ENCODE measurements at regions not wholly inside any gene's neighbourhood (a gene's known extent, or its start where the extent isn't known, plus 50 kb on each side); places are given as distances from the start of the nearest gene placed in this dataset.

- Histone ChIP-seq H4K20me1 (ENCODE audit: insufficient read depth) (no peaks in the 10 kb centered on the region), H3K4me2 (ENCODE audit: low read length) (no peak overlapping the region), H3K9me3 (ENCODE audit: low read length) (no peaks in the 10 kb centered on the region), H3K36me3 (ENCODE audit: insufficient read depth, low read length) (no peaks in the 10 kb centered on the region), H3K4me3 (ENCODE audit: low read length) (no peak overlapping the region), H3K27ac (ENCODE audit: low read length) (no peak overlapping the region), H3K27me3 (ENCODE audit: insufficient read depth, low read depth, low read length) (no peaks in the 10 kb centered on the region), H3K79me2 (replicated peaks; ENCODE audit: insufficient read depth, low read length) (no peaks in the 10 kb centered on the region), H2AFZ (ENCODE audit: low read depth, low read length) (no peak overlapping the region), H3K9me2 (ENCODE audit: insufficient read depth, low read length) (no peaks in the 10 kb centered on the region), H3K9ac (ENCODE audit: low read length) (no peak overlapping the region), H3F3A (ENCODE audit: insufficient read depth, low read length, poor library complexity, severe bottlenecking) (no peaks in the 10 kb centered on the region)
- no peak for TF ChIP-seq TAF1 (IDR thresholded peaks at IDR 0.05; ENCODE audit: low read depth)
- no peak for TF ChIP-seq EP300 (conservative IDR thresholded peaks at IDR 0.05; ENCODE audit: poor library complexity, severe bottlenecking)
- TF ChIP-seq RAD21 (conservative IDR thresholded peaks at IDR 0.05) = no peak
- TF ChIP-seq MXI1 (conservative IDR thresholded peaks at IDR 0.05; ENCODE audit: poor library complexity, severe bottlenecking) = no peak
- TF ChIP-seq, protein P1, sequence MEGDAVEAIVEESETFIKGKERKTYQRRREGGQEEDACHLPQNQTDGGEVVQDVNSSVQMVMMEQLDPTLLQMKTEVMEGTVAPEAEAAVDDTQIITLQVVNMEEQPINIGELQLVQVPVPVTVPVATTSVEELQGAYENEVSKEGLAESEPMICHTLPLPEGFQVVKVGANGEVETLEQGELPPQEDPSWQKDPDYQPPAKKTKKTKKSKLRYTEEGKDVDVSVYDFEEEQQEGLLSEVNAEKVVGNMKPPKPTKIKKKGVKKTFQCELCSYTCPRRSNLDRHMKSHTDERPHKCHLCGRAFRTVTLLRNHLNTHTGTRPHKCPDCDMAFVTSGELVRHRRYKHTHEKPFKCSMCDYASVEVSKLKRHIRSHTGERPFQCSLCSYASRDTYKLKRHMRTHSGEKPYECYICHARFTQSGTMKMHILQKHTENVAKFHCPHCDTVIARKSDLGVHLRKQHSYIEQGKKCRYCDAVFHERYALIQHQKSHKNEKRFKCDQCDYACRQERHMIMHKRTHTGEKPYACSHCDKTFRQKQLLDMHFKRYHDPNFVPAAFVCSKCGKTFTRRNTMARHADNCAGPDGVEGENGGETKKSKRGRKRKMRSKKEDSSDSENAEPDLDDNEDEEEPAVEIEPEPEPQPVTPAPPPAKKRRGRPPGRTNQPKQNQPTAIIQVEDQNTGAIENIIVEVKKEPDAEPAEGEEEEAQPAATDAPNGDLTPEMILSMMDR (IDR thresholded peaks at IDR 0.05; ENCODE audit: poor library complexity, severe bottlenecking) = no peak
- no peak for TF ChIP-seq EZH2 (IDR thresholded peaks at IDR 0.05; ENCODE audit: borderline replicate concordance, insufficient read depth, low read length, poor library complexity, severe bottlenecking)
- TF ChIP-seq, protein P2, sequence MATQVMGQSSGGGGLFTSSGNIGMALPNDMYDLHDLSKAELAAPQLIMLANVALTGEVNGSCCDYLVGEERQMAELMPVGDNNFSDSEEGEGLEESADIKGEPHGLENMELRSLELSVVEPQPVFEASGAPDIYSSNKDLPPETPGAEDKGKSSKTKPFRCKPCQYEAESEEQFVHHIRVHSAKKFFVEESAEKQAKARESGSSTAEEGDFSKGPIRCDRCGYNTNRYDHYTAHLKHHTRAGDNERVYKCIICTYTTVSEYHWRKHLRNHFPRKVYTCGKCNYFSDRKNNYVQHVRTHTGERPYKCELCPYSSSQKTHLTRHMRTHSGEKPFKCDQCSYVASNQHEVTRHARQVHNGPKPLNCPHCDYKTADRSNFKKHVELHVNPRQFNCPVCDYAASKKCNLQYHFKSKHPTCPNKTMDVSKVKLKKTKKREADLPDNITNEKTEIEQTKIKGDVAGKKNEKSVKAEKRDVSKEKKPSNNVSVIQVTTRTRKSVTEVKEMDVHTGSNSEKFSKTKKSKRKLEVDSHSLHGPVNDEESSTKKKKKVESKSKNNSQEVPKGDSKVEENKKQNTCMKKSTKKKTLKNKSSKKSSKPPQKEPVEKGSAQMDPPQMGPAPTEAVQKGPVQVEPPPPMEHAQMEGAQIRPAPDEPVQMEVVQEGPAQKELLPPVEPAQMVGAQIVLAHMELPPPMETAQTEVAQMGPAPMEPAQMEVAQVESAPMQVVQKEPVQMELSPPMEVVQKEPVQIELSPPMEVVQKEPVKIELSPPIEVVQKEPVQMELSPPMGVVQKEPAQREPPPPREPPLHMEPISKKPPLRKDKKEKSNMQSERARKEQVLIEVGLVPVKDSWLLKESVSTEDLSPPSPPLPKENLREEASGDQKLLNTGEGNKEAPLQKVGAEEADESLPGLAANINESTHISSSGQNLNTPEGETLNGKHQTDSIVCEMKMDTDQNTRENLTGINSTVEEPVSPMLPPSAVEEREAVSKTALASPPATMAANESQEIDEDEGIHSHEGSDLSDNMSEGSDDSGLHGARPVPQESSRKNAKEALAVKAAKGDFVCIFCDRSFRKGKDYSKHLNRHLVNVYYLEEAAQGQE (IDR thresholded peaks at IDR 0.05; ENCODE audit: borderline replicate concordance) = no peak
- TF ChIP-seq SMC3 (conservative IDR thresholded peaks at IDR 0.05; ENCODE audit: poor library complexity) = no peak
- no peak for TF ChIP-seq POLR2AphosphoS5 (IDR thresholded peaks at IDR 0.05)
These were observed 212.3 kb downstream of the ICE1 start for GRCh38 chr5:5634817-5635216.

DNA sequence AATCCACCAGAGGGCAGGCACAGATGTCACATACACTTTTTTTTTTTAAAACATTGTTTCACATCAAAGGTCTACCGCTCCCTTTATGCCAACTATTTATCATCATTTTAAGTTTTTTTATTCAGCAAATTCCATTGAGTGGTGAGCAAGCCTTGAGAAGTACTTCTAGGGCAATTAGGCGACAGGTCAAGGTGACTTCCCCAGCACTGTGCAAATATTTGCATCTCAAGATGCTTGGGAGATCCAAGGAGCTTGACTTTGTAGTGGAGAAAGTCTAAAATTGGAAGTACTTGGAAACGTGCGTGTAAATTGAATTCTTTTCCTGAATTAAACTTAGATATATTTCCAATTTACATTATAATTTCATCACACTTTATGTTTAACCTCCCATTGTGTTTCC lies 211.1 kb downstream of the ICE1 start:
- TF ChIP-seq MXI1 (conservative IDR thresholded peaks at IDR 0.05; ENCODE audit: poor library complexity, severe bottlenecking) (no peak), SMC3 (conservative IDR thresholded peaks at IDR 0.05; ENCODE audit: poor library complexity) (no peak), POLR2AphosphoS5 (IDR thresholded peaks at IDR 0.05) (no peak), RAD21 (conservative IDR thresholded peaks at IDR 0.05) (no peak), TAF1 (IDR thresholded peaks at IDR 0.05; ENCODE audit: low read depth) (no peak), EZH2 (IDR thresholded peaks at IDR 0.05; ENCODE audit: borderline replicate concordance, insufficient read depth, low read length, poor library complexity, severe bottlenecking) (no peak), EP300 (conservative IDR thresholded peaks at IDR 0.05; ENCODE audit: poor library complexity, severe bottlenecking) (no peak)
- TF ChIP-seq, protein P1 (IDR thresholded peaks at IDR 0.05; ENCODE audit: poor library complexity, severe bottlenecking) = no peak
- TF ChIP-seq, protein P2 (IDR thresholded peaks at IDR 0.05; ENCODE audit: borderline replicate concordance) = no peak
- H3K79me2 ChIP-seq (replicated peaks; ENCODE audit: insufficient read depth, low read length) = no peaks in the 10 kb centered on the region
- no peak overlapping the region for H3K9ac ChIP-seq (ENCODE audit: low read length)
- H3K27ac ChIP-seq (ENCODE audit: low read length) = no peak overlapping the region
- no peak overlapping the region for H3K4me2 ChIP-seq (ENCODE audit: low read length)
- no peak overlapping the region for H3K4me3 ChIP-seq (ENCODE audit: low read length)
- H3K36me3 ChIP-seq (ENCODE audit: insufficient read depth, low read length) = no peaks in the 10 kb centered on the region
- no peaks in the 10 kb centered on the region for H3K9me2 ChIP-seq (ENCODE audit: insufficient read depth, low read length)
- H3K27me3 ChIP-seq (ENCODE audit: insufficient read depth, low read depth, low read length) = no peaks in the 10 kb centered on the region
- H4K20me1 ChIP-seq (ENCODE audit: insufficient read depth) = no peaks in the 10 kb centered on the region
- H3K9me3 ChIP-seq (ENCODE audit: low read length) = no peaks in the 10 kb centered on the region
- no peak overlapping the region for H2AFZ ChIP-seq (ENCODE audit: low read depth, low read length)
- no peaks in the 10 kb centered on the region for H3F3A ChIP-seq (ENCODE audit: insufficient read depth, low read length, poor library complexity, severe bottlenecking)

Data from neural cell (in vitro differentiated cells).